HTR-8/SVneo (cell line): ENCODE measurements at regions not wholly inside any gene's neighbourhood (a gene's known extent, or its start where the extent isn't known, plus 50 kb on each side); places are given as distances from the start of the nearest gene placed in this dataset.

Experiments used
- DNase-seq: peaks from one replicate; pipeline ENCODE4 v3.0.0; 2011; ENCODE audit warnings: low spot score, mixed read lengths; ENCODE audit not compliant: insufficient read length
- FAIRE-seq: peaks from 2 replicates; lab custom pipeline; 2011; peaks lifted over from hg19 to GRCh38; lab: Jason Lieb, UNC

- FAIRE-seq (no peak), DNase-seq (no peak)
Measured at GRCh38 chr13:106259928-106260327, 275.5 kb downstream of the EFNB2 start.

- DNase-seq: no peak
- FAIRE-seq: no peak
Measured at GRCh38 chr13:106246666-106247188, 288.7 kb downstream of the EFNB2 start.

- no peak for DNase-seq
- no peak for FAIRE-seq
Measured at GRCh38 chr13:106246242-106246641, 289.2 kb downstream of the EFNB2 start.

- no peak for FAIRE-seq
- no peak for DNase-seq
Measured at GRCh38 chr13:106243011-106243565, 292.4 kb downstream of the EFNB2 start.

GRCh38 chr13:106241974-106242953 lies 293.2 kb downstream of the EFNB2 start:
- no peak for FAIRE-seq
- DNase-seq: no peak

GRCh38 chr13:106238690-106239089 lies 296.8 kb downstream of the EFNB2 start:
- DNase-seq: no peak
- no peak for FAIRE-seq

- no peak for DNase-seq
- no peak for FAIRE-seq
Measured at GRCh38 chr13:106234636-106235035, 300.8 kb downstream of the EFNB2 start.

GRCh38 chr13:106233134-106233735 lies 302.2 kb downstream of the EFNB2 start:
- no peak for FAIRE-seq
- DNase-seq: no peak

GRCh38 chr13:106232681-106233080 lies 302.8 kb downstream of the EFNB2 start:
- no peak for DNase-seq
- FAIRE-seq: no peak

GRCh38 chr13:106230450-106230849 lies 305.0 kb downstream of the EFNB2 start:
- no peak for DNase-seq
- no peak for FAIRE-seq

- FAIRE-seq (no peak), DNase-seq (no peak)
Measured at GRCh38 chr13:106225126-106225525, 310.3 kb downstream of the EFNB2 start.

- no peak for FAIRE-seq
- no peak for DNase-seq
Measured at GRCh38 chr13:106220211-106220610, 315.3 kb downstream of the EFNB2 start.

- no peak for DNase-seq
- no peak for FAIRE-seq
Measured at GRCh38 chr13:106213028-106213757, 322.3 kb downstream of the EFNB2 start.

GRCh38 chr13:106212386-106213010 lies 323.0 kb downstream of the EFNB2 start:
- DNase-seq: no peak
- no peak for FAIRE-seq

GRCh38 chr13:106210324-106210723 lies 325.1 kb downstream of the EFNB2 start:
- DNase-seq: no peak
- FAIRE-seq: no peak

GRCh38 chr13:106205871-106206270 lies 329.6 kb downstream of the EFNB2 start:
- DNase-seq (no peak), FAIRE-seq (no peak)

GRCh38 chr13:106197496-106197895 lies 338.0 kb downstream of the EFNB2 start:
- DNase-seq (no peak), FAIRE-seq (no peak)

- DNase-seq: no peak
- FAIRE-seq: no peak
Measured at GRCh38 chr13:106187501-106188095, 347.9 kb downstream of the EFNB2 start.

- DNase-seq: no peak
- FAIRE-seq: no peak
Measured at GRCh38 chr13:106187101-106187500, 348.4 kb downstream of the EFNB2 start.
